ENCODE measurements at regions not wholly inside any gene's neighbourhood (a gene's known extent, or its start where the extent isn't known, plus 50 kb on each side); places are given as distances from the start of the nearest gene placed in this dataset.

- WGBS (ENCODE audit: insufficient coverage, low coverage, low lambda C conversion rate, missing lambda C conversion rate), result 59% methylated on average over 2 of the region's 3 CpGs
- H3K4me3 ChIP-seq, result no peak overlapping the region
- intact Hi-C loops (cut with DNase I), result no loop called here
- no peak overlapping the region for H3K27ac ChIP-seq
- H3K27me3 ChIP-seq, result no peaks in the 10 kb centered on the region
- TF ChIP-seq CTCF (IDR thresholded peaks at IDR 0.05) (no peak), POLR2A (IDR thresholded peaks at IDR 0.05) (no peak)
- ATAC-seq (no peak), DNase-seq (no peak)
- no peaks in the 10 kb centered on the region for H3K9me3 ChIP-seq
- H3K36me3 ChIP-seq, result no peaks in the 10 kb centered on the region
- no peaks in the 10 kb centered on the region for H3K4me1 ChIP-seq
These were observed 492.2 kb downstream of the FLRT2 start for GRCh38 chr14:86022031-86022629.

GRCh38 chr14:86020841-86021240 lies 490.9 kb downstream of the FLRT2 start:
- no peak for DNase-seq
- intact Hi-C loops (cut with DNase I), result no loop called here
- Histone ChIP-seq H3K27ac (no peak overlapping the region), H3K27me3 (no peaks in the 10 kb centered on the region), H3K36me3 (no peaks in the 10 kb centered on the region), H3K9me3 (no peaks in the 10 kb centered on the region), H3K4me3 (no peak overlapping the region), H3K4me1 (no peaks in the 10 kb centered on the region)
- TF ChIP-seq CTCF (IDR thresholded peaks at IDR 0.05), result no peak
- TF ChIP-seq POLR2A (IDR thresholded peaks at IDR 0.05), result no peak
- no peak for ATAC-seq

- Histone ChIP-seq H3K27me3 (no peaks in the 10 kb centered on the region), H3K9me3 (no peaks in the 10 kb centered on the region), H3K4me1 (no peaks in the 10 kb centered on the region), H3K27ac (no peak overlapping the region), H3K4me3 (no peak overlapping the region), H3K36me3 (no peaks in the 10 kb centered on the region)
- intact Hi-C loops (cut with DNase I), result no loop called here
- 62% methylated on average over 1 of the region's 1 CpG for WGBS (ENCODE audit: insufficient coverage, low coverage, low lambda C conversion rate, missing lambda C conversion rate)
- TF ChIP-seq CTCF (IDR thresholded peaks at IDR 0.05), result no peak
- no peak for TF ChIP-seq POLR2A (IDR thresholded peaks at IDR 0.05)
- DNase-seq (no peak), ATAC-seq (no peak)
These were observed 486.0 kb downstream of the FLRT2 start for GRCh38 chr14:86015941-86016340.

- no peak overlapping the region for H3K27ac ChIP-seq
- H3K27me3 ChIP-seq, result no peaks in the 10 kb centered on the region
- ATAC-seq (no peak), DNase-seq (no peak)
- whole genome bisulfite sequencing (ENCODE audit: insufficient coverage, low coverage, low lambda C conversion rate, missing lambda C conversion rate), result 72% methylated on average over 1 of the region's 1 CpG
- TF ChIP-seq CTCF (IDR thresholded peaks at IDR 0.05), result no peak
- TF ChIP-seq POLR2A (IDR thresholded peaks at IDR 0.05), result no peak
- H3K4me3 ChIP-seq, result no peak overlapping the region
- intact Hi-C loops (cut with DNase I), result no loop called here
- no peaks in the 10 kb centered on the region for H3K4me1 ChIP-seq
- H3K9me3 ChIP-seq, result no peaks in the 10 kb centered on the region
- H3K36me3 ChIP-seq, result no peaks in the 10 kb centered on the region
These were observed 485.6 kb downstream of the FLRT2 start for GRCh38 chr14:86015511-86015910.

- H3K4me1 ChIP-seq, result no peaks in the 10 kb centered on the region
- WGBS (ENCODE audit: insufficient coverage, low coverage, low lambda C conversion rate, missing lambda C conversion rate), result 48% methylated on average over 3 of the region's 3 CpGs
- H3K36me3 ChIP-seq, result no peaks in the 10 kb centered on the region
- H3K27ac ChIP-seq, result no peak overlapping the region
- H3K4me3 ChIP-seq, result no peak overlapping the region
- TF ChIP-seq POLR2A (IDR thresholded peaks at IDR 0.05) (no peak), CTCF (IDR thresholded peaks at IDR 0.05) (no peak)
- no peak for DNase-seq
- H3K27me3 ChIP-seq, result no peaks in the 10 kb centered on the region
- no peaks in the 10 kb centered on the region for H3K9me3 ChIP-seq
- peak in 1 of 4 donors; percentile 25 for ATAC-seq
- intact Hi-C loops (cut with DNase I), result no loop called here
These were observed 483.7 kb downstream of the FLRT2 start for GRCh38 chr14:86013641-86014040.

All from right lobe of liver (tissue), 6 donors.